GM12878 (cell line): ENCODE measurements at regions not wholly inside any gene's neighbourhood (a gene's known extent, or its start where the extent isn't known, plus 50 kb on each side); places are given as distances from the start of the nearest gene placed in this dataset.
"Not testable (repeated sequence)": the region's sequence is repeated elsewhere in the genome, so short reads cannot be mapped to it uniquely, and the experiment has no call there.

Experiments
- ATAC-seq: fragments of 200-7000 bp; cut with Tn5 transposase; 3 replicates; pipeline ENCODE4 v1.9.1; 2020; ENCODE audit warnings: mild to moderate bottlenecking, moderate library complexity
- BruUV-seq: library from RNA; stranded (reverse); fragments of 400-500 nt; replicated peaks from 2 replicates; lab custom pipeline; 2021; lab: Mats Ljungman, UMichigan
- CTCF ChIA-PET: fragments of 300-600 bp; sonication (Branson Sonifier 250); formaldehyde crosslinking; extraction: SDS; loops from one replicate; lab custom pipeline; 2021; ENCODE audit warnings: inconsistent platforms; lab: Yijun Ruan, JAX
- POLR2A ChIA-PET: fragments of 350-600 bp; formaldehyde crosslinking; extraction: SDS; loops from one replicate; lab custom pipeline; 2021; ENCODE audit warnings: inconsistent platforms; lab: Charles Lee
- RAD21 ChIA-PET: fragments of 300-600 bp; sonication (Branson Sonifier 250); formaldehyde crosslinking; loops from one replicate; lab custom pipeline; 2023; ENCODE audit warnings: antibody characterized with exemption; ENCODE audit not compliant: unreplicated experiment; lab: Charles Lee
- SMC1A ChIA-PET: fragments of 300-600 bp; sonication (Branson Sonifier 250); formaldehyde crosslinking; loops from one replicate; lab custom pipeline; 2023; ENCODE audit not compliant: unreplicated experiment, uncharacterized antibody; lab: Charles Lee
- DNase-seq: peaks from one replicate; pipeline ENCODE4 v3.0.0-alpha.2; 2011; ENCODE audit warnings: low read depth, low spot score
- FAIRE-seq: peaks from 3 replicates; lab custom pipeline; 2011; peaks lifted over from hg19 to GRCh38; lab: Jason Lieb, UNC
- H2AFZ ChIP-seq: 2 replicates; pipeline ENCODE4 v1.6.0; 2011; ENCODE audit warnings: low read depth, low read length, control low read depth; ENCODE audit not compliant: control insufficient read depth
- H3K27ac ChIP-seq: 2 replicates; pipeline ENCODE4 v1.5.1; 2011; ENCODE audit warnings: control low read depth; ENCODE audit not compliant: control insufficient read depth, insufficient read depth
- H3K27me3 ChIP-seq, 2 experiments: replicated peaks in 1 of 2; 2 replicates each; pipeline versions ENCODE4 v1.6.0 to v1.6.1; 2011; ENCODE audit warnings: low read length in 1 of 2; ENCODE audit not compliant: control insufficient read depth in 2 of 2, insufficient read depth in 2 of 2
- H3K36me3 ChIP-seq, 2 experiments: 2 replicates each; pipeline ENCODE4 v1.5.1; 2011; ENCODE audit warnings: low read length in 1 of 2; ENCODE audit not compliant: control insufficient read depth in 2 of 2, insufficient read depth in 2 of 2
- H3K4me1 ChIP-seq: 2 replicates; pipeline ENCODE4 v1.6.1; 2011; ENCODE audit warnings: mild to moderate bottlenecking, low read length, moderate library complexity, mixed read lengths; ENCODE audit not compliant: control insufficient read depth, insufficient read depth
- H3K4me2 ChIP-seq: 2 replicates; pipeline ENCODE4 v1.6.0; 2011; ENCODE audit warnings: control low read depth; ENCODE audit not compliant: control insufficient read depth, insufficient read depth
- H3K4me3 ChIP-seq: fragments of 200-600 bp; sonication (generic); 2 replicates; pipeline ENCODE4 v1.5.1; 2016
- H3K79me2 ChIP-seq: 2 replicates; pipeline ENCODE4 v1.6.0; 2011; ENCODE audit warnings: low read length; ENCODE audit not compliant: control insufficient read depth, insufficient read depth
- H3K9ac ChIP-seq: 2 replicates; pipeline ENCODE4 v1.8.0; 2011; ENCODE audit warnings: low read length, control low read depth, mixed read lengths; ENCODE audit not compliant: control insufficient read depth, insufficient read depth
- H3K9me3 ChIP-seq: replicated peaks from 3 replicates; pipeline ENCODE4 v1.5.1; 2011; ENCODE audit warnings: mild to moderate bottlenecking, low read length; ENCODE audit not compliant: control insufficient read depth, insufficient read depth
- H4K20me1 ChIP-seq: 2 replicates; pipeline ENCODE4 v1.6.0; 2011; ENCODE audit not compliant: control insufficient read depth, insufficient read depth
- WGBS: methylation state at CpG from one replicate; pipeline ENCODE4 v1.1.6; 2016; ENCODE audit warnings: low lambda C conversion rate; ENCODE audit not compliant: insufficient replicate concordance, insufficient coverage; ENCODE audit errors: missing lambda C conversion rate; 5-methylcytosine and 5-hydroxymethylcytosine counted together
- in situ Hi-C: fragments of 300-500 bp; cut with MboI; formaldehyde crosslinking; loops from 9 replicates; pipeline ENCODE4 v1.14.3; 2018; ENCODE audit warnings: mixed read lengths
- intact Hi-C: fragments of 100-400 bp; cut with micrococcal nuclease; formaldehyde crosslinking; loops from one replicate; pipeline ENCODE4 v1.14.2; 2022; ENCODE audit not compliant: unreplicated experiment

DNA sequence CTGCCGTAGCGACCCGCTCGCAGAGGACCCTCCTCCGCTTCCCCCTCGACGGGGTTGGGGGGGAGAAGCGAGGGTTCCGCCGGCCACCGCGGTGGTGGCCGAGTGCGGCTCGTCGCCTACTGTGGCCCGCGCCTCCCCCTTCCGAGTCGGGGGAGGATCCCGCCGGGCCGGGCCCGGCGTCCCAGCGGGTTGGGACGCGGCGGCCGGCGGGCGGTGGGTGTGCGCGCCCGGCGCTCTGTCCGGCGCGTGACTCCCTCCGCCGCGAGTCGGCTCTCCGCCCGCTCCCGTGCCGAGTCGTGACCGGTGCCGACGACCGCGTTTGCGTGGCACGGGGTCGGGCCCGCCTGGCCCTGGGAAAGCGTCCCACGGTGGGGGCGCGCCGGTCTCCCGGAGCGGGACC is 2269.7 kb upstream of the TPTE start:
- H3K79me2 ChIP-seq, CTCF ChIA-PET, in situ Hi-C loops, H3K27ac ChIP-seq, H3K4me3 ChIP-seq, H4K20me1 ChIP-seq, ATAC-seq, intact Hi-C loops, SMC1A ChIA-PET, H2AFZ ChIP-seq, FAIRE-seq, H3K9me3 ChIP-seq, H3K36me3 ChIP-seq, H3K4me1 ChIP-seq, POLR2A ChIA-PET, DNase-seq, H3K27me3 ChIP-seq, H3K4me2 ChIP-seq, RAD21 ChIA-PET, BruUV-seq, H3K9ac ChIP-seq: not testable (repeated sequence)
- no CpG with 5 or more reads among the region's 64 CpGs for WGBS

DNA sequence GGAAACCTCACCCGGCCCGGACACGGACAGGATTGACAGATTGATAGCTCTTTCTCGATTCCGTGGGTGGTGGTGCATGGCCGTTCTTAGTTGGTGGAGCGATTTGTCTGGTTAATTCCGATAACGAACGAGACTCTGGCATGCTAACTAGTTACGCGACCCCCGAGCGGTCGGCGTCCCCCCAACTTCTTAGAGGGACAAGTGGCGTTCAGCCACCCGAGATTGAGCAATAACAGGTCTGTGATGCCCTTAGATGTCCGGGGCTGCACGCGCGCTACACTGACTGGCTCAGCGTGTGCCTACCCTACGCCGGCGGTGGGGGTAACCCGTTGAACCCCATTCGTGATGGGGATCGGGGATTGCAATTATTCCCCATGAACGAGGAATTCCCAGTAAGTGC is 2266.3 kb upstream of the TPTE start:
- SMC1A ChIA-PET, H3K27ac ChIP-seq, intact Hi-C loops, ATAC-seq, in situ Hi-C loops, H3K9ac ChIP-seq, FAIRE-seq, H4K20me1 ChIP-seq, H3K4me1 ChIP-seq, H3K79me2 ChIP-seq, H3K4me2 ChIP-seq, H3K4me3 ChIP-seq, H3K27me3 ChIP-seq, RAD21 ChIA-PET, H2AFZ ChIP-seq, DNase-seq, BruUV-seq, POLR2A ChIA-PET, H3K36me3 ChIP-seq, CTCF ChIA-PET, H3K9me3 ChIP-seq: not testable (repeated sequence)
- no CpG with 5 or more reads among the region's 30 CpGs for WGBS

DNA sequence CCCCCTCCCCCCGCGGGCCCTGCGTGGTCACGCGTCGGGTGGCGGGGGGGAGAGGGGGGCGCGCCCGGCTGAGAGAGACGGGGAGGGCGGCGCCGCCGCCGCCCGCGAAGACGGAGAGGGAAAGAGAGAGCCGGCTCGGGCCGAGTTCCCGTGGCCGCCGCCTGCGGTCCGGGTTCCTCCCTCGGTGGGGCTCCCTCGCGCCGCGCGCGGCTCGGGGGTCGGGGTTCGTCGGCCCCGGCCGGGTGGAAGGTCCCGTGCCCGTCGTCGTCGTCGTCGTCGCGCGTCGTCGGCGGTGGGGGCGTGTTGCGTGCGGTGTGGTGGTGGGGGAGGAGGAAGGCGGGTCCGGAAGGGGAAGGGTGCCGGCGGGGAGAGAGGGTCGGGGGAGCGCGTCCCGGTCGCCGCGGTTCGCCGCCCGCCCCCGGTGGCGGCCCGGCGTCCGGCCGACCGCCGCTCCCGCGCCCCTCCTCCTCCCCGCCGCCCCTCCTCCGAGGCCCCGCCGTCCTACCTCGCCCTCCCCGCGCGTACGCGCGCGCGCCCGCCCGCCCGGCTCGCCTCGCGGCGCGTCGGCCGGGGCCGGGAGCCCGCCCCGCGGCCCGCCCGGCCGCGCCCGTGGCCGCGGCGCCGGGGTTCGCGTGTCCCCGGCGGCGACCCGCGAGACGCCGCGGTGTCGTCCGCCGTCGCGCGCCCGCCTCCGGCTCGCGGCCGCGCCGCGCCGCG is 2264.1 kb upstream of the TPTE start:
- RAD21 ChIA-PET, H2AFZ ChIP-seq, H3K9me3 ChIP-seq, H3K27me3 ChIP-seq, H3K4me2 ChIP-seq, H3K27ac ChIP-seq, CTCF ChIA-PET, in situ Hi-C loops, FAIRE-seq, DNase-seq, H4K20me1 ChIP-seq, BruUV-seq, H3K9ac ChIP-seq, H3K36me3 ChIP-seq, intact Hi-C loops, H3K79me2 ChIP-seq, H3K4me1 ChIP-seq, SMC1A ChIA-PET, ATAC-seq, H3K4me3 ChIP-seq, POLR2A ChIA-PET: not testable (repeated sequence)
- WGBS, result no CpG with 5 or more reads among the region's 143 CpGs

DNA sequence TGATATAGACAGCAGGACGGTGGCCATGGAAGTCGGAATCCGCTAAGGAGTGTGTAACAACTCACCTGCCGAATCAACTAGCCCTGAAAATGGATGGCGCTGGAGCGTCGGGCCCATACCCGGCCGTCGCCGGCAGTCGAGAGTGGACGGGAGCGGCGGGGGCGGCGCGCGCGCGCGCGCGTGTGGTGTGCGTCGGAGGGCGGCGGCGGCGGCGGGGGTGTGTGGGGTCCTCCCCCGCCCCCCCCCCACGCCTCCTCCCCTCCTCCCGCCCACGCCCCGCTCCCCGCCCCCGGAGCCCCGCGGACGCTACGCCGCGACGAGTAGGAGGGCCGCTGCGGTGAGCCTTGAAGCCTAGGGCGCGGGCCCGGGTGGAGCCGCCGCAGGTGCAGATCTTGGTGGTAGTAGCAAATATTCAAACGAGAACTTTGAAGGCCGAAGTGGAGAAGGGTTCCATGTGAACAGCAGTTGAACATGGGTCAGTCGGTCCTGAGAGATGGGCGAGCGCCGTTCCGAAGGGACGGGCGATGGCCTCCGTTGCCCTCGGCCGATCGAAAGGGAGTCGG is 2261.2 kb upstream of the TPTE start:
- POLR2A ChIA-PET, DNase-seq, in situ Hi-C loops: not testable (repeated sequence)

More for the DNA sequence above, 2261.2 kb upstream of the TPTE start:
- BruUV-seq, H3K9ac ChIP-seq, H3K4me3 ChIP-seq, H3K4me1 ChIP-seq, RAD21 ChIA-PET, H3K79me2 ChIP-seq, H3K9me3 ChIP-seq, intact Hi-C loops, CTCF ChIA-PET, FAIRE-seq, H2AFZ ChIP-seq, SMC1A ChIA-PET, H4K20me1 ChIP-seq, H3K36me3 ChIP-seq, H3K4me2 ChIP-seq, H3K27me3 ChIP-seq, H3K27ac ChIP-seq: not testable (repeated sequence)
- WGBS, result no CpG with 5 or more reads among the region's 66 CpGs
- ATAC-seq, result peak; percentile 55; the same call in 2 of the 3 replicates
